Mesendoderm (in vitro differentiated cells): ENCODE measurements at regions not wholly inside any gene's neighbourhood (a gene's known extent, or its start where the extent isn't known, plus 50 kb on each side); places are given as distances from the start of the nearest gene placed in this dataset.

ENCODE experiments used
- DNase-seq: peaks from one replicate; pipeline ENCODE4 v3.0.0; 2013
- H2AK5ac ChIP-seq: 2 replicates; pipeline ENCODE4 v1.6.1; 2013; ENCODE audit warnings: low read length, inconsistent platforms
- H2BK120ac ChIP-seq: 2 replicates; pipeline ENCODE4 v1.6.1; 2013; ENCODE audit warnings: low read depth, mild to moderate bottlenecking, low read length, moderate library complexity, mixed read lengths
- H2BK15ac ChIP-seq: replicated peaks from 2 replicates; pipeline ENCODE4 v1.6.1; 2013; ENCODE audit warnings: low read depth, mild to moderate bottlenecking, moderate library complexity
- H2BK5ac ChIP-seq: 2 replicates; pipeline ENCODE4 v1.6.1; 2013; ENCODE audit warnings: low read length, inconsistent platforms
- H3K18ac ChIP-seq: 2 replicates; pipeline ENCODE4 v1.6.1; 2013; ENCODE audit warnings: mild to moderate bottlenecking, low read length, mixed read lengths
- H3K23ac ChIP-seq: one replicate; pipeline ENCODE4 v1.6.1; 2013; ENCODE audit warnings: low read length
- H3K27ac ChIP-seq: 2 replicates; pipeline ENCODE4 v1.5.1; 2013; ENCODE audit warnings: low read depth, mild to moderate bottlenecking, inconsistent platforms, low read length, moderate library complexity
- H3K27me3 ChIP-seq: 2 replicates; pipeline ENCODE4 v1.6.1; 2013; ENCODE audit warnings: low read length, control low read depth, mild to moderate bottlenecking, inconsistent platforms; ENCODE audit not compliant: insufficient read depth, poor library complexity
- H3K36me3 ChIP-seq: 2 replicates; pipeline ENCODE4 v1.6.1; 2013; ENCODE audit warnings: low read length, inconsistent platforms; ENCODE audit not compliant: control insufficient read depth, insufficient read depth
- H3K4ac ChIP-seq: one replicate; pipeline ENCODE4 v1.6.1; 2013; ENCODE audit warnings: low read depth, mild to moderate bottlenecking, low read length, moderate library complexity
- H3K4me1 ChIP-seq: 2 replicates; pipeline ENCODE4 v1.6.1; 2013; ENCODE audit warnings: low read depth, low read length, inconsistent platforms; ENCODE audit not compliant: control insufficient read depth
- H3K4me2 ChIP-seq: 2 replicates; pipeline ENCODE4 v1.6.1; 2013; ENCODE audit warnings: low read length
- H3K4me3 ChIP-seq: 2 replicates; pipeline ENCODE4 v1.5.1; 2013; ENCODE audit warnings: mild to moderate bottlenecking, low read length
- H3K56ac ChIP-seq: one replicate; pipeline ENCODE4 v1.6.1; 2013; ENCODE audit warnings: low read length
- H3K79me1 ChIP-seq: 2 replicates; pipeline ENCODE4 v1.6.1; 2013; ENCODE audit warnings: low read length, inconsistent platforms
- H3K79me2 ChIP-seq: 2 replicates; pipeline ENCODE4 v1.6.1; 2013; ENCODE audit warnings: mild to moderate bottlenecking, low read length; ENCODE audit not compliant: control insufficient read depth, insufficient read depth
- H3K9ac ChIP-seq: 2 replicates; pipeline ENCODE4 v1.6.1; 2013; ENCODE audit warnings: low read length, inconsistent platforms
- H4K5ac ChIP-seq: one replicate; pipeline ENCODE4 v1.6.1; 2013; ENCODE audit warnings: low read length
- H4K8ac ChIP-seq: one replicate; pipeline ENCODE4 v1.6.1; 2013; ENCODE audit warnings: low read depth, mild to moderate bottlenecking, control low read depth, low read length, moderate library complexity
- WGBS: extraction: QIAGEN DNeasy Blood & Tissue Kit; methylation state at CpG from one replicate; pipeline ENCODE4 v1.1.7; 2013; ENCODE audit warnings: low lambda C conversion rate, missing lambda C conversion rate; ENCODE audit not compliant: insufficient coverage; ENCODE audit errors: extremely low coverage; 5-methylcytosine and 5-hydroxymethylcytosine counted together

DNA sequence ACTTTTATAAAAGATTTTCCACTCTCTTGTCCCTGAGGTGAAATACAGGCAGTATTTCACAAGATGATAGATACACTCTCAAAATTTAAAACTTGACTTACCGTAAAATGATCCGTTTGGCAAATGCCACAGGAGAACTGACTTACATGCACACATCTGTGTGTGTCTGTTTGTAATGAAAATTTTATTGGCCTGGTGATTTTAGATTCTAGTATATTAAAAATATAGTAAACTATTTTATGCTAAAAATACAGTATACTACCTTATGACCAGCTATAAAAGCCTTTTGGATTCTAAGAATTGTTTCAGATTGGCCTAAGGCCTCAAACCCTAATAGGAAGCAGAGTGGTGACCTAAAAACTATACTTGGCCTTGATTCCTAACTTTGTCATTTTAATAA lies 362.7 kb downstream of the IPMK start:
- no peak overlapping the region for H2BK15ac ChIP-seq
- no peak overlapping the region for H3K27ac ChIP-seq
- H3K4me3 ChIP-seq: no peak overlapping the region
- no peak for DNase-seq
- no peak overlapping the region for H3K4ac ChIP-seq
- H2AK5ac ChIP-seq: no peak overlapping the region
- H2BK5ac ChIP-seq: no peak overlapping the region
- H3K9ac ChIP-seq: no peak overlapping the region
- no peak overlapping the region for H3K23ac ChIP-seq
- no peak overlapping the region for H4K8ac ChIP-seq
- H3K36me3 ChIP-seq: no peaks in the 10 kb centered on the region
- no peak overlapping the region for H2BK120ac ChIP-seq
- H3K79me1 ChIP-seq: no peaks in the 10 kb centered on the region
- no peak overlapping the region for H3K56ac ChIP-seq
- no peaks in the 10 kb centered on the region for H3K4me1 ChIP-seq
- no CpG with 5 or more reads among the region's 2 CpGs for WGBS
- no peaks in the 10 kb centered on the region for H3K79me2 ChIP-seq
- H3K18ac ChIP-seq: no peak overlapping the region
- no peak overlapping the region for H4K5ac ChIP-seq
- no peaks in the 10 kb centered on the region for H3K27me3 ChIP-seq
- no peak overlapping the region for H3K4me2 ChIP-seq

- DNase-seq: peak; percentile 22
- no peak overlapping the region for H3K23ac ChIP-seq
- no peak overlapping the region for H2BK120ac ChIP-seq
- H2BK15ac ChIP-seq: no peak overlapping the region
- H3K4me1 ChIP-seq: no peaks in the 10 kb centered on the region
- no peak overlapping the region for H4K5ac ChIP-seq
- no peaks in the 10 kb centered on the region for H3K36me3 ChIP-seq
- H3K4me2 ChIP-seq: no peak overlapping the region
- H3K27me3 ChIP-seq: no peaks in the 10 kb centered on the region
- H3K27ac ChIP-seq: no peak overlapping the region
- no peak overlapping the region for H2BK5ac ChIP-seq
- WGBS: no CpG with 5 or more reads among the region's 4 CpGs
- no peak overlapping the region for H3K4me3 ChIP-seq
- no peak overlapping the region for H3K56ac ChIP-seq
- no peak overlapping the region for H4K8ac ChIP-seq
- H3K79me1 ChIP-seq: no peaks in the 10 kb centered on the region
- H3K9ac ChIP-seq: no peak overlapping the region
- no peak overlapping the region for H3K4ac ChIP-seq
- H3K79me2 ChIP-seq: no peaks in the 10 kb centered on the region
- no peak overlapping the region for H3K18ac ChIP-seq
- H2AK5ac ChIP-seq: no peak overlapping the region
Measured at GRCh38 chr10:57898231-57898630, 369.5 kb downstream of the IPMK start.

GRCh38 chr10:57897611-57898010 lies 370.1 kb downstream of the IPMK start:
- no peak overlapping the region for H2AK5ac ChIP-seq
- H3K79me2 ChIP-seq: no peaks in the 10 kb centered on the region
- DNase-seq: no peak
- H4K8ac ChIP-seq: no peak overlapping the region
- H3K36me3 ChIP-seq: no peaks in the 10 kb centered on the region
- H4K5ac ChIP-seq: no peak overlapping the region
- no peaks in the 10 kb centered on the region for H3K79me1 ChIP-seq
- no peaks in the 10 kb centered on the region for H3K4me1 ChIP-seq
- H2BK15ac ChIP-seq: no peak overlapping the region
- H3K4me2 ChIP-seq: no peak overlapping the region
- H3K56ac ChIP-seq: no peak overlapping the region
- no peak overlapping the region for H3K4ac ChIP-seq
- no peak overlapping the region for H2BK5ac ChIP-seq
- no peak overlapping the region for H3K4me3 ChIP-seq
- no peak overlapping the region for H2BK120ac ChIP-seq
- no peak overlapping the region for H3K27ac ChIP-seq
- H3K9ac ChIP-seq: no peak overlapping the region
- WGBS: no CpG with 5 or more reads among the region's 6 CpGs
- H3K27me3 ChIP-seq: no peaks in the 10 kb centered on the region
- no peak overlapping the region for H3K18ac ChIP-seq
- no peak overlapping the region for H3K23ac ChIP-seq

- H2BK120ac ChIP-seq: no peak overlapping the region
- no peak for DNase-seq
Measured at GRCh38 chr10:57894361-57894760, 373.3 kb downstream of the IPMK start.

DNA sequence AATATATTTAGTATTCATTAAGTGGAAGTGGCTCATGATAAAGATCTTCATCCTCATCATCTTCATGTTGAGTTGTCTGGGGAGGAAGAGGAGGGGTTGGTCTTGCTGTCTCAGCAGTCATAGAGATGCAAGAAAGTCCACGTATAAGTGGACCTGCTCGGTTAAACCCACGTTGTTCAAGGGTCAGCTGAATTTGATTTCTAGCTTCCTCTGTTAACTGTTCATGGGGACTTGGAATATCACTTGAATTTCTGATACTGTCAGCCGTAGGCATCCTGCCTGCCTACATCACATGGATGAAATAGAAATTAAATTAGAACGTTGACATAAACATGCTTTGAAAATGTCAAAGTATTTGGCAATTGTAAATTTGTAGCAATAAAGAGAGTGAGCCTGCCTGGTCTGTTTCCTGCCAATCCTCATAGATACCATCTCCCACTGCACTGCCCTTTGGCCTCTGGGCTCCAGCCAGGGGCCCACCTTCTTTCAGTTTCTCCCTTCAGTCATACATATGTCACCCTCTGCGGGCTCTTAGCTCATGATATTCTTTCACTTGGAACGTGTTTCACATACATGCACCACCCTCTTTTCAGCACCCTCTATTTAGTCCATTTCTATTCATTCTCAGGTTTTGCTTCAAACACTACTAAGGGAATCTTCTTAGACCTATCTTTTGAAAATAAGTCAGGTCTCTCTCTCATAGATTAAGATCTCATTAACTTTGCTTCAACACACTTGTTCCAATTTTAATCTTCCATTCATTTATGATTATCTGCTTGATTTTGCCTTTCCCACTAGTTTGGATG lies 376.3 kb downstream of the IPMK start:
- H3K36me3 ChIP-seq: no peaks in the 10 kb centered on the region
- no peak overlapping the region for H3K27ac ChIP-seq

More at GRCh38 chr10:57894361-57894760, 373.3 kb downstream of the IPMK start:
- H2BK15ac ChIP-seq: no peak overlapping the region
- no peak overlapping the region for H3K27ac ChIP-seq
- H3K4me2 ChIP-seq: no peak overlapping the region
- H3K79me2 ChIP-seq: no peaks in the 10 kb centered on the region
- H4K8ac ChIP-seq: no peak overlapping the region
- H2BK5ac ChIP-seq: no peak overlapping the region
- no peaks in the 10 kb centered on the region for H3K79me1 ChIP-seq
- H3K4me3 ChIP-seq: no peak overlapping the region
- H3K56ac ChIP-seq: no peak overlapping the region
- H3K4me1 ChIP-seq: no peaks in the 10 kb centered on the region
- H3K9ac ChIP-seq: no peak overlapping the region
- no peaks in the 10 kb centered on the region for H3K27me3 ChIP-seq
- no peak overlapping the region for H4K5ac ChIP-seq
- no peak overlapping the region for H3K4ac ChIP-seq
- H3K36me3 ChIP-seq: no peaks in the 10 kb centered on the region
- H3K18ac ChIP-seq: no peak overlapping the region
- no peak overlapping the region for H2AK5ac ChIP-seq
- no peak overlapping the region for H3K23ac ChIP-seq

DNA sequence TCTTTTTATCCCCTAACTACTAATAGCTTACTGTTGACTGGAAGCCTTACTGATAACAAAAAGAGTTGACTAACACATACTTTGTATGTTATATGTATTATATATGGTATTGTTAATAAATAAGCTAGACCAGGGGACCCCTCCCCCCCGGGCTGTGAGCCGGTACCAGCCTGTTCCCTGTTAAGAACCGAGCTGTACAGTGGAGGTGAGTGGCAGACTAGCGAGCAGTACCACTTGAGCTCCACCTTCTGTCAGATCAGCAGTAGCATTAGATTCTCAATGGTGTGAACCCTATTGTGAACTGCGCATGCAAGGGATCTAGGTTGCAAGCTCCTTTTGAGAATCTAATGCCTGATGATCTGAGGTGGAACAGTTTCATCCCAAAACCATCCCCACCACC lies 377.0 kb downstream of the IPMK start:
- Histone ChIP-seq H3K23ac (no peak overlapping the region), H3K27ac (no peak overlapping the region), H3K18ac (no peak overlapping the region), H3K4me3 (no peak overlapping the region), H3K79me1 (no peaks in the 10 kb centered on the region), H3K27me3 (no peaks in the 10 kb centered on the region), H4K8ac (no peak overlapping the region), H2AK5ac (no peak overlapping the region), H3K56ac (no peak overlapping the region), H3K36me3 (no peaks in the 10 kb centered on the region), H2BK120ac (no peak overlapping the region), H2BK15ac (no peak overlapping the region), H3K4ac (no peak overlapping the region), H4K5ac (no peak overlapping the region), H3K79me2 (no peaks in the 10 kb centered on the region), H3K9ac (no peak overlapping the region), H2BK5ac (no peak overlapping the region), H3K4me1 (no peaks in the 10 kb centered on the region), H3K4me2 (no peak overlapping the region)
- WGBS: no CpG with 5 or more reads among the region's 5 CpGs
- DNase-seq: no peak

More for the DNA sequence above, 376.3 kb downstream of the IPMK start:
- Histone ChIP-seq H3K23ac (no peak overlapping the region), H2BK15ac (no peak overlapping the region), H3K4me2 (no peak overlapping the region), H3K18ac (no peak overlapping the region), H2BK120ac (no peak overlapping the region), H3K4ac (no peak overlapping the region), H3K4me1 (no peaks in the 10 kb centered on the region), H3K27me3 (no peaks in the 10 kb centered on the region), H3K79me2 (no peaks in the 10 kb centered on the region), H3K4me3 (no peak overlapping the region), H4K5ac (no peak overlapping the region), H2BK5ac (no peak overlapping the region), H4K8ac (no peak overlapping the region), H3K56ac (no peak overlapping the region), H3K79me1 (no peaks in the 10 kb centered on the region), H2AK5ac (no peak overlapping the region), H3K9ac (no peak overlapping the region)
- WGBS: no CpG with 5 or more reads among the region's 7 CpGs
- no peak for DNase-seq
